HG03378 (cell line): ENCODE measurements at regions not wholly inside any gene's neighbourhood (a gene's known extent, or its start where the extent isn't known, plus 50 kb on each side); places are given as distances from the start of the nearest gene placed in this dataset.

Experiments used
- ATAC-seq: cut with Tn5 transposase; IDR thresholded peaks from one replicate; pipeline ENCODE4 v1.9.1; 2021; ENCODE audit warnings: mild to moderate bottlenecking, moderate library complexity; ENCODE audit not compliant: unreplicated experiment

DNA sequence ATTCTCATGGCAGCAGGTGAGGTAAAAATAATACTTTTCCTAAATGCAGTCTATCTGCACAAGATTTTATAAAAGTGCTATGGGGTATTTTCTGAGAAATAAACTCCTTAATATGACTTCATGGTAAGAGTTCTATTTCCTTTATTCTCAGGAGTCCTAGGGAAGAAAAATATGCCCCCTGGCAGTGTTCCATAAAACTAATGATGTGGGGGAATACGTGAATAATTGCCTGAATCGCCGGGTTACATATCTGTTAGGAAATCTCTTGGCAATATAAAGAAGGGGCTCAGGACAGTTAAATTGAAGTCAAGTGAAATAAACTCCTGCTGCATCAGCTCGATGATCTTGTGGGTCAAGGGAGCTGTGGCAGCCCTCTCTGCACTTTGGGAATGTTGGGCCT lies 229.7 kb downstream of the MAFB start:
- no peak for ATAC-seq

DNA sequence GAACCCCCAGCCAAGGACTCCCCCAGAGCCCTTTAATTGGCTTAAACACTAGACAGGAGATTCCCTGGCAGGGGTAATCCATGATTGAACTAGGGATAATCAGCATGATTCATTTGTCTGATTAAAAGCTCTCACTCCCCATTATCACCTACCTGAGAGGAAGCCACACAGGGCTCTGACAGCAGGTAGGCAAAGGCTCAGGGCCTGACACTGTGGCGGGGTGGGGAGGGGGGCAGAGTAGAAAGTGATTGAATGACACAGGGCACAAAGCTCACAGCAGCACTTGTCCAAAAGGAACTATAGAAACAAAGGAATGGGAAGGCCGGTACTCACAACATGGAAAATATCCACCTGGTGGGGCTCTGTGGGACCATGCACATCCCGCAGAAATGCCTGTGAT lies 231.6 kb downstream of the MAFB start:
- ATAC-seq, result no peak

DNA sequence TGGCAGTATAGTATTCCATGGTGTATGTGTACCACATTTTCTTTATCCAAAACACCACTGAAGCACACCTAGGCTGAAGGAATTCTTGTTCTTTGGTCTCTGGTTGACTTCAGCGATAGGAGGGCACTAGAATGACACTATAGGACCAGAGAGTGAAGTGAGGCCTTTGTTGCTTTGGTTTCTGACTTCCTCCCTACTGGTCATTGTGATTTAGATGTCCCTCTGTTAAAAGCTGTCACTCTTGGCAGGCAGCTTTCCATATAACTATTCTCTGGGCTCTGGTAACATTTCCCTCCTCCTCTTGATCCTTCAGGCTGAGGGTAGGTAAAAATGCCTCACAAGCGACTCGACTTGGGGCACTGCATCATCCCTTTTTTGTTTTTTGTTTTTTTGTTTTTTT lies 236.3 kb downstream of the MAFB start:
- no peak for ATAC-seq

DNA sequence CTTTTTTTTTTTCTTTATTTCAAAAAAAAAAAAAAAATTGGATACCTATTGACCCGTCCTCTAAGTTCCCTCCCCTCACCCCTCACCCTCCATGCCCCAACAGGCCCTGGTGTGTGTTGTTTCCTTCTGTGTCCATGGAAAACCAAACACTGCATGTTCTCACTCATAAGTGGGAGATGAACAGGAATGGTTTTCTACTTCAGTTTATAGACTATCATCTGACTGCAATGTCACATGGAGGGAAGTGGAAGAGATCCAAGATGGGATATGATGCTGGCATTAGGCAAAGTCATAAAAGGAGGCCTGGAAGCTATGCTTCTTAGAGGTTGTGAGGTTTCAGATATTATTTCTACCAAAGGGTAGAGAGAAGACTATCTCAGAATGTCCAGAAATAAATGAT lies 237.5 kb downstream of the MAFB start:
- no peak for ATAC-seq

DNA sequence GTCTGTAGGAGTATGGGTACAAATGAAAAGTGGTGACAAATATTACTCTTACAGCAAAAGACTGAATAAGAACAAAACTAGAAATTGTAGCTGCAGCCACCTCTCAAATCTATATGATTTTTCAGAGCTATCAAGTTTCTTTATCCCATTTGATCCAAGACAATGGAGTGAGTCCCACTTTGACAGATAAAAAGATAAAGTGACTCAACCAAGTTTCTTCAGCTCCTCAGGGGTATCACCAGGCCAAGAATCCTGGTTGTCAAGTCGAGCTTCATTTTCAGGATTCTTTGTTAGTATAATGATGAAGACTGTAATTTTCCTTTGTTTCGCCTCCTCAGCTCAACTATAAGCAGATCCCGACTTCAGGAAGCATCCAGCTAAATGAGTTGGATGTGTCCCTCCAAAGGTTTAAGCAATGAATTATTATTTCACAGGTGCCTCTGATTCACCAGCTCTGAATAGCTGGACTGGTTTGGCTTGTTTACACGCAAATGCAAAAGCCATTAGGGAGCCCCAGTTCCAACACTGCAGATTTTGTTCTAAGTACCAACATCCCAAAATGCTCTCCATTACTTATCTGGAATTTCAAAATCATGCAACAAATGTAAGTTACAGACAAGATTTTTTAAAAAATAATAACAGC lies 238.9 kb downstream of the MAFB start:
- ATAC-seq, result no peak

DNA sequence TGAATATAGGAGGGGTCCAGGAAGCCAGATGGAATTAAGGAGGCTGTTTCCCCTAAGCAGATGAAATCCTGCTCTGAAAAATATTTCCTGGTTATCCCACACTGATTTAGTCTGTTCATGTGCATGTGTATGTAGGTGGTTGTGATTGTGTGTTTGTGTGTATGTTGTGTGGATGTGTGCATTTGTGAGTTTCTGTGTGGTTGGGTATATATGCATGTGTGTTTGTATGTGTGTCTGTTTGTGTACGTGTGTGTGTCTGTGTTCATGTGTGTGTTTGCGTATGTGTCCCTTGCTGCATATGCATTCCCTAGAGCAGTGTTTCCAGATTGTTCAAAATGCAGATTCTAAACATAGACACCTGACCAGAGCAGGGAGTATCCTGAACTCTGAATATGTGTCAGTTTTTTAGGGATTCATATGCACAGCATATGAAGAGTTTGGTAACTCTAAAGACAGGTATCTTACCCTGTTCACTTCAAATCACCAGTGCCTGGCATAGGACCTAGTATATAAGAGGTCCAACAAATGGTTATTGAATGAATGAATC lies 239.8 kb downstream of the MAFB start:
- no peak for ATAC-seq

DNA sequence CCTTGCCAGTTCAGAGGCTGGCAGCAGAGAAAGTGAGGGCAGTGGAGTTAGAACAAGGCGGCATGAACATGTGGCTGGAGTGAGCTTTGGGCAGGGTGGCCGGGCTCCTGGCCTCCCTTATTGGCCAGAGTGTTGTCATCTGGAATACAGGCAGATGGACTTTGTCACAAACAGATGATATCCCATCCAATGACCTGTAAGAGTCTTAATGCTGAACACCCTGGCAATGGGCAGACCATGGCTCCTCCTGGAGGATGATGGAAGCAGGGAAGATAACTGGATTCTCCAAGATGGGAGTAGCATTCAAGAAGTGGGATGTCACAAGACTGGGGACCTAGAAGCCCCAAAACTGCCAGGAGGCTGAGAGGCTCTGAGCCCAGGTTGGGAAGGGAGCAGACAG lies 242.1 kb downstream of the MAFB start:
- no peak for ATAC-seq

DNA sequence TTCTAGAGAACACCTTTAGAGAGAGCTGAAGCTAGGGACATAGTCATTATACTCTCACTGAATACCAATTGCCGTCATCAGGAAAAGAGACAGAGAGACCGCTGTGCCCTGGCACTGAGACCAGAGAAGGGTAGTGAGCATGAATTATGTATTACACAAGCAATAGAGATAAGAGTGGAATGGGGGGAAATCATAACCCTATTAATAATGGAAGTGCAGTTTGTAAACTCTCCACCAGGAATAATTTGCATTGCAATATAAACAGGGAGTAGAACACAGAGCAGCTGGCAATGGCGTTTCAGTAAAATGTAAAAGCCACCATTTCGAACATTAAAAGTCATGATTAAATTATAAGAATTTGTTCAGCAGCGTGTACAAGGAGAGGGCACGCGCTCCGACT lies 244.5 kb downstream of the MAFB start:
- ATAC-seq, result no peak

DNA sequence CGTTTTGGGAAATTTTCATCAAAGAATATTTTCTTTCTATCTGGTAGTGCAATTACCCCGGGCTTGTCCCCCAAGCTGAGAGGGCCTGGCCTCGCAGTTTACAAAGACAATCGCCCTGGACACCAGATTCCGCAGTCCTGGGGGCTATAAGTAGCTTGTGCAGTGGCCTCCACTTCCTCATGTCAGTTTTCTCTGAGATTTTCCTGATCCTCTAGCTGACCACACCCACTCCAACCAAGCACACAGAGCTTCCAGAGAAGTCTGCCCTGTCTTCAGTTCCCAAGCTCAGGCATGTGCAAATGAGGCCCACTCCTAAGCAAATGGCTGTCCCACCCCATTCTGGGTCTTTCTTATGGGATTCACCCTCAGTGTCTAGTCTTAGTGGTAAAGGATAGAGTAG lies 245.3 kb downstream of the MAFB start:
- ATAC-seq, result no peak

DNA sequence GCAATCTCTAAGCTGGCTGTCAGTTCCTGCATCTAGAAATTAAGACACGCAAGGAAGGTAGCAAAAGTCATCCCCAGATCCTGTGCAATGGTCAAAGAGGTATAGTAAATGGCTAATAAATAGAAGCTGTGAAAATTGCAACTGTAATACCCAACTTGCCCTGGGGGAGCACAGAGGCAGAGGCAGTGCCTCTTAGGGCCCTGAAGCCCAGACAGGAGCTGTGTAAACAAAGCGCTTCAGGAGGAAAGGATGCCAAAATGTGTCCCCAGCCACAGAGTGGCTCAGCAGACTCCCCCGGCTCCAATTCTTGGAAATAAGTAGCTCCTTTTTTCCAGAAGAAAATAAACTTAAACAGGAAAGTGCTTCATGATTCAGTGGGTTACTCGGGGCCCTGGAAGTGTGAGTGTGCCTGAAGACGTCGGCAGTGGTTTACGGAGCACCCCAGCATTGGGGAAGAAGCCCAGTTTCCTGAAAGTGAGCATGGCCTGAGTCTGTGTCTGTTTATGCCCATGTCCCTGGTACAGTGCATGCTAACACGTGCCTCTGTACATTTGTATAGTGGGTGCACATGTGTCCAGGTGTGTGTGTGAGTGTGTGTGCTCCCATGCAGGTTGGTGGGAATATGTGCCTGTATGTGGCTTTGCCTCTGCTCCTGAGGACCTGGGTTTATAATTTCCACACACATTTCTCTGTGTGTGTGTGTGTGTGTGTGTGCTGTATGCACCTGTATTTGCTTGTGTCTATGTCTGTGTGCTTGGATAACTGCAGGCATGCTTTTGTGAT lies 246.7 kb downstream of the MAFB start:
- no peak for ATAC-seq

DNA sequence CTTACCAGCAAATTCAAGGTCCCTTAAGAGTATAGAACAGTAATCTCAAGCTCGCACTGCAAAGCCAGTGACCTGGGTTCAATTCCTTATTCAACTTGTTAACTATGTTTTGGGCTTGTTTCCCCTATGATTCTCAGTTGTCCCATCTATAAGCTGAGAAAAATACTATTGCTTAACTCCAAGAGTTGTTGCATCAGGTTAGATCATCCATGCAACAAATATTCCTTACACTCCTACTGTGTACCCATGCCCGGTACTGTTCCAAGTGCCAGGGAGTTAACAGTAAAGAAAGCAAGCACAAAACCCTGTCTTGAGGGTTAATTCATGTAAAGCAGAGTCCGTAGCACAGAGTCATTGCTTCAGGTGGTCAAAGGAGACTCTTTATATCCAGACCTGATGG lies 247.3 kb downstream of the MAFB start:
- ATAC-seq, result no peak

DNA sequence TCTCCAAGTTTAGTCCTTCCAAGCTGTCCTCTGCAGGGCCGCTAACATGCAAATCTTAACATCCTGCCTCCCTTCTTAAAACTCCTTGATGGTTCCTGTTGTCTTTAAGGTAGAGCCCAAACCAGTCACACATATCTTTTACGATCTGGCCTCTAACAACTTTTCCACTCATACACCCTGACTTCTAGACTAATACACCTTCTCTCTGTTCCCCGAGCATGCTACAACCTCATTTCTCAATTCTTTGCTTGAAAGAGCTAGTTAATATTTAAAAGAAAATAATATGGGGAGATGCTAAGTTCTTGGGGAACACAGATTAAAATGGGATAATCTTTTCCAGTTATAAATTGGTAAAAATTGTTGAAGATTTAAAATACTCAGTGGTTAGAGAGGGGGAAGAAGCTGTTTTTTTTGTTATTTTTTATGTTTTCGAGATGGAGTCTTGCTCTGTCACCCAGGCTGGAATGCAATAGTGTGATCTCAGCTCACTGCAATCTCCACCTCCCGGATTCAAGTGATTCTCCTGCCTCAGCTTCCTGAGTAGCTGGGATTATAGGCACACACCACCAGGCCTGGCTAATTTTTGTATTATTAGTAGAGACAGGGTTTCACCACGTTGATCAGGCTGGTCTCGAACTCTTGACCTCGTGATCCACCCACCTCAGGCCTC lies 250.7 kb downstream of the MAFB start:
- ATAC-seq, result no peak

DNA sequence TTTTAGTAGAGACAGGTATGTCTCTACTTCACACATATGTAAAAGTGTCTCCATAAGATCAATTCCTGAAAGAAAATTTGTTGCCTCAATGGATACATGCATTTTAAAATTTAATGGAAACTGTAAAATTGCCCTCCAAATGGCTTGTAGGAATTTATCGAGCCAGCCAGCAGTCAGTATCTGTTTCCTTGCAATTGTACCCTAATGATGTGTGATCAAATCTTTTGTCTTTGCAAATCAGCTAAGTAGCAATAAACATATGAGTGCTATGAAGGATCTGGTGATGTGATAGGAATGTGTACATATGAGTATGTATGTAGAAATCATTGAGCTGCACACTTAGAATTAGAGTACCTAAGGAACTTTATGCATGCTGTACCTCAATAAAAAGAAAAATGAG lies 253.0 kb downstream of the MAFB start:
- ATAC-seq, result no peak

DNA sequence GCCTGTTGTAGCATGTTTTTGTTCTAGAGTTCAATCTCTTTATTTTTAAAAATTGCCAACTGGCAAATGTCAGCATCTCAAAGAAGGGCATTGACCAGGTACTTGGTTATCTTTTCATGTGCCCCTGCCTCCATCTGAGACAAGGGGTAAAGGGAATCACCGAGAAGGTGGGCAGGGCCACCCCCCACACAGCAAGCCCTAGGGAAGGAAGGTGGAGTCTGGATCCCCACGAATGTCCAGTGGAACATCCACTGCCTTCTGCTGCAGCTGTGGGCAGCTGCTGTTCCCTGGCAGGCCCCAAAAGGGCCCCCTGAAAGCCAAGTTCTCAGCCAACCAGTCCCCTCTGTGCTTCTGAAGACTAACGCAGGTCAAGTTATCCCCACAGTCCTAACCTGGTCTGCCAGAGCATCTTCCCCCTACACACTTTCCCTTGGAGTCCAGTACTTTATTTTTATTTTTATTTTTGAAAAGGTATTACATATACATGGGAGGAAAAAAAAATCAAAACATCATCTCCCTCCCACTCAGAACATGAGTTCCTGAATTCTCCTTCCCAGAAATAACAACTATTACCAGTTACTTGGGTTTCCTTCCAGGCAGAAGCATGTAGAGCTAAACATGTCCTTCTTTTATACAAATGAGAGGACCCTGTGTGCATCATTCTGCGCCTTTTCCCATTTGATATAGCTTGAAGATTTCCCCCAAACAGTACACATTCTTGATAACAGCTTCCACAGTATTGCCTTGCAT lies 253.7 kb downstream of the MAFB start:
- no peak for ATAC-seq

DNA sequence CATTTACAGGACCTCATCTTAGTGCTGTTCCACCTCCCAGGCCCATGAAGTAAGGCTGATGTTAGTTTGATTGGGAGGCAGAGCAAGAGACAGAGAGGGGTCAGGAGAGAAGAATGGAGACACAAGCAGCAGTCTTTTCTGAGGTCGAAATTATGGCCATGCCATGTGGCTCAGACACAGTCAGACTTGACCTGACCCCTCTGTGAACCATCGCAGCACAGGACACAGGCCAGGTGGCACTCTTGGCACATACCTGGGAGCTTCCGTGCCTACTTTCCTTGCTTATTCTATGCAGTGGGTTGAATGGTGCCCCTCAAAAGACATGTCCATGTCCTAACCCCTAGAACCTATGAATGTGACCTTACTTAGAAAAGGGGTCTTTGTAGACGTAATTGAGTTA lies 254.9 kb downstream of the MAFB start:
- ATAC-seq, result no peak

DNA sequence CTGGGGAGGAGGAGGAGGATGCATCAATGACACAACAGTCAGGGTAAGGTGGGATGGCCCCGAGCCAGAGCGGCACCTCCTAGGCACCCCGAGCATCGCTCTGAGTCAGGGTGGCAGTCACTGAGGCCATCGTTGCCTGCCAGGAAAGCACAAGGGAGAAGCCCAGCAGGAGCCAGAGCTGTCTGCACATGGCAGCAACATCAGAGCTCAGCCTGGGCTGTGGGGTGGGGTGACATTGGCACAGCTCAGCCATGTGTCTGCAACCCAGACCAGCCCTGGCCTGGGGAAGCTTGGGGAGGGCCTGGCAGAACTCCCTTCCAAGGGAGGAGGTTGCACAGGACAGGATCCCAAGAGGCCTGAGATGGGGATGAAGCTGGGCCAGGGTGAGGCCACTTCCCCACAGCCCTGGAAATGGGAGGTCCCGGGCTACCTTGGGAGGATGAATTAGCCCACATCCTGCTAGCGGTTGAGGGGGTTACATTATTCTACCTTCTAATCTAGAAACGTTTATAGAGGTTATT lies 255.6 kb downstream of the MAFB start:
- ATAC-seq, result no peak

DNA sequence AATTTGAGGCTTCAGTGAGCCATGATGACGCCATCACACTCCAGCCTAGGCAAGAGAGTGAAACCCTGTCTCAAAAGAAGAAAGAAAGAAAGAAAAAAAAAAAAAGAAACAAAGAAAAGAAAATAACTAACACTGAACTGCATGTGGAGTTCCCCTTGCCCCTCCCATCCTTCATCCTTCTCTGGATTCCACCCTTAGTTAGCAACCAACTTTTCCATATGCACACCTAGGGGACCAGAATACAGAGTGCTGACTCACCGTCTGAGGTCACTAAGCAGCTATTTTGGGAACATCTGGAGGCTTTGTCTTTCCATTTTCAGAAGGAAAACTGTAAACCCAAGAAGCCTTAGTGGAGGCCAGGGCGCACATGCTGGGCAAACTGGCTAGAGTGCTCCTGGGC lies 257.4 kb downstream of the MAFB start:
- no peak for ATAC-seq

DNA sequence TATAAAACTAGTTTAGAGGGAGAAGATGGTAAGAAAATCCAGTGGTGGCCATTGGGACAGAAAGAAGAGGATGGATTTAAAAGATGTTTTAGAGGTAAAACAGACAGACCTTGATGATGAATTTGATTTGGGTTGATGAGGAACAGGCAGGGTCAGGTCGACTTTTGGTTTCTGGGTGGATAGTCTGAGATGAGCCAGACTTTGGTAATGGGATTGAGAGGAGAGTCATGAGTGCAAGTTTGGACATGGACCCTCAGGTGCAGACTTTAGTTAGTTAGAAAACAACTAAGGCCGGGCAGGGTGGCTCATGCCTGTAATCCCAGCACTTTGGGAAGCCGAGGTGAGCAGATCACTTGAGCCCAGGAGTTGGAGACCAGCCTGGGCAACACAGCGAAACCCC lies 257.9 kb downstream of the MAFB start:
- ATAC-seq, result no peak

DNA sequence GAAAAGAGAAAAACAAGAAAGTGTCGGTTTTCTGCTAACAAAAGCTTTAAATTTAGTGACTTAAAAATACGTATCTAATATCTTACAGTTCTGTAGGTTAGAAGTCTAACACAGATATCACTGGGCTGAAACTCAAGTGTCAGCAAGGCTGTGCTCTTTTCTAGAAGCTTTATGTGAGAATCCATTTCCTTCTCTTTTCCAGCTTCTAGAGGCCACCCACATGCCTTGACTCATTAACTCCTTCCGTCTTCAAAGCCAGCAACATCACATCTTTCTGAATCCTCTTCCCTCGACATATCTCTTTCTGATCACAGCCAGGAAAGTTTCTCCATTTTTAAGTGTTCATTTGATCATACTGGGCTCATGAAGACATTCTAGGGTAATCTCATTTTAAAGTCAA lies 262.0 kb downstream of the MAFB start:
- no peak for ATAC-seq

DNA sequence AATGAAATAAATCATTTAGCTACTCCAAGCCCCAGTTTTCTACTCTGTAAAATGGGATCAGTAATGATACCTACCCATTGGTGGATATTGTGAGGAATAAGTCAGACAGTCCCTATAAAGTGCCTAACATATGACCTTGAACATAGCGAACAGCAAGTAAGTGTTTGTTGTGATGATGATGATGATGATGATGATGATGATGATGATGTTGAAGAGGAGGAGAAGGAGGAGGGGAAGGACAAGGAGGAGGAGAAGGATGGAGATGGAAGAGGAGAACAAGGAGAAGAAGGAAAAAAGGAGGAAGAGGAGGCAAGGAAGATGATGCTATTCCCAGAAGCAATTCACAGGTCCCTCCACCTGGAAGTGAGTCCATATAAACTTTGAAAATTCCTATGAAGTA lies 264.3 kb downstream of the MAFB start:
- ATAC-seq, result no peak

DNA sequence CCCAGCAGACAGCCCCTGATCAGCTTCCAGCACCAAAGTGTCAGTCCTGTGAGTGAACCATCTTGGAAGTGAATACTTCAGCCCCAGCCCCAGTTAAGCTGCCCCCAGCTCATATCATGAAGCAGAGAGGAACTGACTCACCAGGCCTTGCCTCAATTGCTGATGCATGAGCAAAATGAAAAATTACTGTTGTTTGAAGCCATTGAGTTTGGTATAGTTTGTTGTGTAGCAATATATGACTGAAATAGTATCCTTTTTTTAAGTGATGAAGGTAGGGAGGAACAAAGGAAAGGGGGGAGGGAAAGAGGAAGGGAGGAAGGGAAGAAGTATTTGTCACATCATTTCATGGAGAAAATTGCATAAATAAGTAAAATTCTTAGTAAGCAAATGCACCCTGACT lies 266.4 kb downstream of the MAFB start:
- no peak for ATAC-seq
